Upper lobe of right lung (tissue), 1 donor: ENCODE measurements at regions not wholly inside any gene's neighbourhood (a gene's known extent, or its start where the extent isn't known, plus 50 kb on each side); places are given as distances from the start of the nearest gene placed in this dataset.

Experiments used
- ATAC-seq: fragments of 200-7000 bp; cut with Tn5 transposase; one replicate; pipeline ENCODE4 v1.9.1; 2020; ENCODE audit warnings: mild to moderate bottlenecking, moderate library complexity
- DNase-seq: peaks from one replicate; pipeline ENCODE4 v3.0.0-alpha.2; 2020
- H3K27ac ChIP-seq: fragments of 200-600 bp; one replicate; pipeline ENCODE4 v1.8.0; 2022
- H3K27me3 ChIP-seq: fragments of 200-600 bp; one replicate; pipeline ENCODE4 v1.8.0; 2022; ENCODE audit warnings: mild to moderate bottlenecking
- H3K36me3 ChIP-seq: fragments of 200-600 bp; one replicate; pipeline ENCODE4 v1.8.0; 2022
- H3K4me1 ChIP-seq: fragments of 200-600 bp; one replicate; pipeline ENCODE4 v1.8.0; 2022
- H3K4me3 ChIP-seq: fragments of 200-600 bp; one replicate; pipeline ENCODE4 v1.8.0; 2022; ENCODE audit warnings: mild to moderate bottlenecking
- H3K9me3 ChIP-seq: fragments of 200-600 bp; one replicate; pipeline ENCODE4 v1.8.0; 2022
- intact Hi-C: fragments of 100-400 bp; cut with DNase I; formaldehyde crosslinking; loops from one replicate; pipeline ENCODE4 v1.11.0; 2022
- TF ChIP-seq, protein P1 (sequence below): fragments of 200-600 bp; IDR thresholded peaks from one replicate; pipeline ENCODE4 v1.8.0; 2022; ENCODE audit warnings: antibody characterized with exemption
- donor health status: DM: no; HTN: yes; CAD: no; lungs with severe emphysema.

DNA sequence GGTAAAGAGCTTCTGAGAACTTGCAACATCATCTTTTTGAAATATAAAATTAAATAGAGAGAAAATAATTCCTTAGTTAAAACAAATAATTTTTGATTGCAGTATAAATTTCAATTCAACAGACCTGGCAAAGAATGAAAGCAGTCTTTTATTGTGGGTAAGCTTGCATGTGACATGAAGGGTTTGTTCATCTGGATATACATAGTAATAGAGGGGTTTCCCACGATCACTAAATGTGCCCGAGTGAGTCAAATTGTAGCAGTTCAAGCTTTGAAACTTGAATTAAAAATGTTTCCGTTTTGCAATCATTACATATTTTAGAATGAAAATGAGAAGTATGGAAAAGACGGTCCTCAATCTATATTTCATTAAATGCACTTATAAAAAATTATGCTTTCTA, 658.4 kb upstream of the MBL2 start:
- TF ChIP-seq, protein P1, sequence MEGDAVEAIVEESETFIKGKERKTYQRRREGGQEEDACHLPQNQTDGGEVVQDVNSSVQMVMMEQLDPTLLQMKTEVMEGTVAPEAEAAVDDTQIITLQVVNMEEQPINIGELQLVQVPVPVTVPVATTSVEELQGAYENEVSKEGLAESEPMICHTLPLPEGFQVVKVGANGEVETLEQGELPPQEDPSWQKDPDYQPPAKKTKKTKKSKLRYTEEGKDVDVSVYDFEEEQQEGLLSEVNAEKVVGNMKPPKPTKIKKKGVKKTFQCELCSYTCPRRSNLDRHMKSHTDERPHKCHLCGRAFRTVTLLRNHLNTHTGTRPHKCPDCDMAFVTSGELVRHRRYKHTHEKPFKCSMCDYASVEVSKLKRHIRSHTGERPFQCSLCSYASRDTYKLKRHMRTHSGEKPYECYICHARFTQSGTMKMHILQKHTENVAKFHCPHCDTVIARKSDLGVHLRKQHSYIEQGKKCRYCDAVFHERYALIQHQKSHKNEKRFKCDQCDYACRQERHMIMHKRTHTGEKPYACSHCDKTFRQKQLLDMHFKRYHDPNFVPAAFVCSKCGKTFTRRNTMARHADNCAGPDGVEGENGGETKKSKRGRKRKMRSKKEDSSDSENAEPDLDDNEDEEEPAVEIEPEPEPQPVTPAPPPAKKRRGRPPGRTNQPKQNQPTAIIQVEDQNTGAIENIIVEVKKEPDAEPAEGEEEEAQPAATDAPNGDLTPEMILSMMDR, result no peak
- Histone ChIP-seq H3K9me3 (no peaks in the 10 kb centered on the region), H3K36me3 (no peaks in the 10 kb centered on the region), H3K4me3 (no peak overlapping the region), H3K4me1 (no peaks in the 10 kb centered on the region), H3K27me3 (no peaks in the 10 kb centered on the region), H3K27ac (no peak overlapping the region)
- ATAC-seq (no peak), DNase-seq (no peak)
- intact Hi-C loops, result no loop called here

DNA sequence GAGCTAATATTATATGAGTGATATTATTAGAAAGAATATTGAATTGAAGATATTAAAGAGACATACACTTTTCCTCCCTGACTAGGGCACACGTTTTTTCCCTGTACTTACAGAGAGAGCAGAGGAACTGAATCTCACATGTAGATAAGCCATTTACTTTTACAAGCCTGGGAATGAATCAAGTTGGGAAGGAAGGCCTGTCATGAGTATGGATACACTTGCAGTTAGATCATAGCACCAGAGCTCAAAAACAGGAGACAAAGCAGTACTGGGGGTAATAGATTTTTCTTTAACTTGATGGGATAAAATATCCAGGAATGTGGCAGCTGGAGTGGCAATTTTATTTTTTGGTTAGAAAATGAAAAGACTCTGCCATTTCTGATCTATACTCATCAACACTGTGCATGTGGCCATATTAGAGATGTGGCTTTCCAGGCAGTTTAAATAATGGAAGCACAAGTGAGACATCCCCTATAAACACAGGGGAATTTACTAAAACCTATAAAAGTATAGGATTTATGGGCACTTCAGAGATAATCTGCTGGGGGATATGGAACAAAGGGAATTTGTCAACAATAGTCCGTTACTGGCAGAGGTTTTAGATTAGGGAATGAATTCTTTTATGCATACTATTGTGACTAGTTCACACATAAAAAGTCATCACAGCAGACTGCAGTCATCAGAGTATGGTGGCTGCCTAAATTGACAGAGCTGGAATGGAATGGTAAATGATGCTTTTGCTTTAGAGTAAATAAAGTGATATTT, 657.7 kb upstream of the MBL2 start:
- no peak overlapping the region for H3K27ac ChIP-seq
- intact Hi-C loops, result no loop called here
- H3K27me3 ChIP-seq, result no peaks in the 10 kb centered on the region
- no peaks in the 10 kb centered on the region for H3K4me1 ChIP-seq
- no peaks in the 10 kb centered on the region for H3K9me3 ChIP-seq
- DNase-seq (no peak), ATAC-seq (no peak)
- TF ChIP-seq, protein P1, result no peak
- no peak overlapping the region for H3K4me3 ChIP-seq
- H3K36me3 ChIP-seq, result no peaks in the 10 kb centered on the region

DNA sequence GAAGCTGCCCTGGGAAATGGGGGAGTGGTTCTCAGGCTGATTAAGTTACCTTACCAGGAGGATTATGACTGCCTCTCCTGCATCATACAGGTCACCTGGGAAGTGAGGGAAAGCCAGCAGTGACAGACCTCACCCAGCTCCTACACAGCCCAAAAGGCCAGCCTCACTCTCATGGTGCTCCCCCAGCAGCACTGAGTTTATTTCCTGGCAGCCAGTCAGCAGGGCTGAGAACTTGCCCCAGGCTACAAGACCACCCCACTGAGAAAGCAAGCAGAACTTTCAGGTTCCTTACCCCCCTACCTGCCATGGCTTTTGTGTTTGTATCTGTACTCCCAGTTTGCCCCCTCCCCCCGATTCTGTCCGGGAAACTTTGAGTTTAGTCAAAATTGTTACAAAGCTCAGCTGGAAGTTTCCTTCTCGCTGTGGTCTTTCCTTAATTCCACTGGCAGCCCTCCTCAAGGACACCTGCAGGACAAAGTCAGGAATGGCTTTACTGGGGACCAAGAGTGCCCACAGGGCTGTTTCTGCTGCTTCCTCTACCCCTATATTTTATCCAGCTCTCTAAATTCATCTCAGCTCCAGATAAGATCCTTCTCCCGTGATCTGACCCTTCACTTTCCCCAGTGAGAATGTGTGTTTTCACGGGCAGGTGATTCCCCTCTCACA, 649.8 kb upstream of the MBL2 start:
- Histone ChIP-seq H3K4me3 (no peak overlapping the region), H3K4me1 (no peaks in the 10 kb centered on the region), H3K27me3 (no peaks in the 10 kb centered on the region), H3K36me3 (no peaks in the 10 kb centered on the region), H3K27ac (no peak overlapping the region), H3K9me3 (no peaks in the 10 kb centered on the region)
- no peak for DNase-seq
- intact Hi-C loops, result no loop called here
- no peak for ATAC-seq
- TF ChIP-seq, protein P1, result no peak

DNA sequence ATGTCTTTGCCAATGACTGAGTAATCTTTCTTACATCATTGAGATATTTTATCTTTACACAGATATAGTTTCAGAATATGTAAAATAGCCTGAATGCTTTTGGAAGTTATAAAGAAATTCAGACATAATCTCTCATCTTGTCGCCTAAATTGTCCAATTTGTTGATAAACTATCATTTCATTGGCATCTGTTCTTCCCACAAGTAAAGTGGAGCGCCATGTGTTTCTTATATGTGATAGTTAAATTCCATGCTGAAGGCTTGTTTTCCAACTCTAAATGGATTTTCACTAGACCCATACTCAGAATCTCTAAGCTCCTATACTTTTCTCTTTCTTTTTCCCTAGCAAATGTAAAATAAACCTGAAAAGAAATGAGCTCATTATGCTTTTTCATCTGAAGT, 640.1 kb upstream of the MBL2 start:
- Histone ChIP-seq H3K4me3 (no peak overlapping the region), H3K4me1 (no peaks in the 10 kb centered on the region), H3K36me3 (no peaks in the 10 kb centered on the region), H3K9me3 (no peaks in the 10 kb centered on the region), H3K27me3 (no peaks in the 10 kb centered on the region), H3K27ac (no peak overlapping the region)
- intact Hi-C loops, result no loop called here
- ATAC-seq, result no peak
- no peak for DNase-seq
- TF ChIP-seq, protein P1, result no peak

DNA sequence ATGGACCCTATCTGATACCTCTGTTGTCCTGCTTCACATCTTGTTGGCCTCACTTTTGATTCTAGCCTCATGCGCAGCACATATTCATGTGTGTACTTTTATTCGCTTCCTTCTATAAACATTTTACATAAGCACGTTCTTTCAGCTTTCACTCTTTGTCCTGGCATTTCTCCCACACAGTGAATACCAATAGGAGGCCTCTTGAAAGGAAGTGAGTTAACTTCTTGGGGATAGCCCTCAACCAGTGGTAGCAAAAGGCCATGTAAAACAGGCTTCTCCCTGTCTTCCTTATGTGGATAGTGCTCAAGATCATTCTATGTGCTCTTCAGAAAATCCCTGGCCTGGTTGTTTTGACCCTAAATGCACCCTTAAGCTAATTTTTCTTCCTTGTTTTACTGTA, 633.9 kb upstream of the MBL2 start:
- TF ChIP-seq, protein P1, result no peak
- intact Hi-C loops, result no loop called here
- no peak for ATAC-seq

More for the DNA sequence above, 633.9 kb upstream of the MBL2 start:
- Histone ChIP-seq H3K27ac (no peak overlapping the region), H3K27me3 (no peaks in the 10 kb centered on the region), H3K4me3 (no peak overlapping the region), H3K36me3 (no peaks in the 10 kb centered on the region), H3K9me3 (no peaks in the 10 kb centered on the region), H3K4me1 (no peaks in the 10 kb centered on the region)
- no peak for DNase-seq
